Panc1 (cell line): ENCODE measurements at regions not wholly inside any gene's neighbourhood (a gene's known extent, or its start where the extent isn't known, plus 50 kb on each side); places are given as distances from the start of the nearest gene placed in this dataset.

Source experiments
- ATAC-seq: fragments of 200-7000 bp; cut with Tn5 transposase; 2 replicates; pipeline ENCODE4 v1.9.1; 2020; ENCODE audit warnings: mild to moderate bottlenecking, moderate library complexity
- BruUV-seq: library from RNA; stranded (reverse); fragments of 400-500 nt; replicated peaks from 2 replicates; lab custom pipeline; 2021; lab: Mats Ljungman, UMichigan
- CTCF ChIA-PET: fragments of 300-600 bp; sonication (Branson Sonifier 250); formaldehyde crosslinking; loops from one replicate; lab custom pipeline; 2022; ENCODE audit warnings: antibody characterized with exemption; lab: Charles Lee
- POLR2A ChIA-PET: fragments of 300-600 bp; sonication (Branson Sonifier 250); formaldehyde crosslinking; loops from one replicate; lab custom pipeline; 2022; ENCODE audit warnings: antibody characterized with exemption; lab: Charles Lee
- DNase-seq: peaks from one replicate; pipeline ENCODE4 v3.0.0-alpha.2; 2010; ENCODE audit warnings: low read depth, low spot score
- H3K27ac ChIP-seq: 2 replicates; pipeline ENCODE4 v1.5.1; 2011; ENCODE audit warnings: mild to moderate bottlenecking, low read length, inconsistent platforms
- H3K27me3 ChIP-seq: fragments of 200-500 bp; sonication (Bioruptor generic); 2 replicates; pipeline ENCODE4 v1.6.0; 2014; ENCODE audit warnings: low read length, inconsistent platforms; ENCODE audit not compliant: control insufficient read depth, insufficient read depth
- H3K36me3 ChIP-seq: fragments of 200-500 bp; sonication (Bioruptor generic); 2 replicates; pipeline ENCODE4 v1.5.1; 2014; ENCODE audit warnings: inconsistent platforms, mild to moderate bottlenecking, low read length, moderate library complexity; ENCODE audit not compliant: control insufficient read depth, insufficient read depth
- H3K4me1 ChIP-seq: 2 replicates; pipeline ENCODE4 v1.5.1; 2011; ENCODE audit warnings: inconsistent platforms, mild to moderate bottlenecking, low read length, moderate library complexity; ENCODE audit not compliant: control insufficient read depth, insufficient read depth
- H3K4me3 ChIP-seq, 2 experiments: 2 replicates each; pipeline ENCODE4 v1.5.1; 2011 to 2012; ENCODE audit warnings: low read depth in 2 of 2, low read length in 2 of 2, mild to moderate bottlenecking in 2 of 2, inconsistent platforms in 1 of 2, moderate library complexity in 1 of 2
- H3K9me3 ChIP-seq: fragments of 200-500 bp; sonication (Bioruptor generic); 2 replicates; pipeline ENCODE4 v1.5.1; 2014; ENCODE audit warnings: low read depth, mild to moderate bottlenecking, inconsistent platforms, low read length, moderate library complexity; ENCODE audit not compliant: control insufficient read depth, insufficient read depth
- CTCF ChIP-seq: fragments of 450-650 bp; IDR thresholded peaks from 2 replicates; pipeline ENCODE4 v1.5.1; 2017; ENCODE audit warnings: mild to moderate bottlenecking
- POLR2AphosphoS5 ChIP-seq: IDR thresholded peaks from 2 replicates; pipeline ENCODE4 v1.6.1; 2012; ENCODE audit warnings: mild to moderate bottlenecking, low read depth, low read length, moderate library complexity
- REST ChIP-seq, 2 experiments: IDR thresholded peaks; 2 replicates each; pipeline ENCODE4 v1.6.1; 2011 to 2012; ENCODE audit warnings: low read depth in 2 of 2, control low read depth in 1 of 2, low read length in 1 of 2, mild to moderate bottlenecking in 1 of 2, moderate library complexity in 1 of 2; ENCODE audit not compliant: insufficient read depth in 1 of 2
- SIN3A ChIP-seq: IDR thresholded peaks from 2 replicates; pipeline ENCODE4 v1.6.1; 2012; ENCODE audit warnings: low read depth, mild to moderate bottlenecking, low read length, moderate library complexity, borderline replicate concordance; ENCODE audit not compliant: insufficient read depth
- TCF7L2 ChIP-seq: IDR thresholded peaks from 2 replicates; pipeline ENCODE4 v1.6.1; 2011; ENCODE audit warnings: mild to moderate bottlenecking, low read depth, low read length, inconsistent platforms
- in situ Hi-C: cut with HindIII; loops from 2 replicates; pipeline ENCODE4 v1.10.0; 2016; ENCODE audit warnings: low sequenced_read_pairs, low pct_unique_long_range_greater_than_20kb
- intact Hi-C: fragments of 100-400 bp; cut with micrococcal nuclease; formaldehyde crosslinking; loops from one replicate; pipeline ENCODE4 v1.10.0; 2022; ENCODE audit not compliant: unreplicated experiment

GRCh38 chr7:422886-423225 is 96.8 kb downstream of the PDGFA start:
- CTCF ChIA-PET: no interaction called here
- in situ Hi-C loops: no loop called here
- no TSS peak for BruUV-seq

GRCh38 chr7:423312-424260 is 96.1 kb downstream of the PDGFA start:
- DNase-seq: no peak
- peak; percentile 73 for ATAC-seq
- no TSS peak for BruUV-seq
- intact Hi-C loops: no loop called here
- TF ChIP-seq CTCF (no peak), SIN3A (no peak), POLR2AphosphoS5 (no peak), REST (IDR thresholded peaks at IDR 0.05; ENCODE audit: insufficient read depth in 1 of 2, low read depth in 2 of 2, low read length in 1 of 2) (no peak), TCF7L2 (no peak)
- POLR2A ChIA-PET: no interaction called here
- no peaks in the 10 kb centered on the region for H3K36me3 ChIP-seq
- no peaks in the 10 kb centered on the region; the same call in 1 of the 2 replicates for H3K27me3 ChIP-seq
- no peak overlapping the region for H3K27ac ChIP-seq
- no peak overlapping the region for H3K4me3 ChIP-seq
- no peaks in the 10 kb centered on the region for H3K9me3 ChIP-seq
- no peaks in the 10 kb centered on the region for H3K4me1 ChIP-seq
- in situ Hi-C loops: no loop called here
- CTCF ChIA-PET: interaction anchor here (0.7 kb wide), 1 partner anchor 56 kb away, joined by 3 read pairs; no protein-coding TSS in a partner anchor

More at GRCh38 chr7:422886-423225, 96.8 kb downstream of the PDGFA start:
- DNase-seq (no peak), ATAC-seq (no peak)
- Histone ChIP-seq H3K36me3 (no peaks in the 10 kb centered on the region), H3K27ac (no peak overlapping the region), H3K4me3 (no peak overlapping the region), H3K9me3 (peaks cover 4% of the 10 kb centered on the region; the same call in 1 of the 2 replicates), H3K27me3 (no peaks in the 10 kb centered on the region; the same call in 1 of the 2 replicates), H3K4me1 (no peaks in the 10 kb centered on the region)
- TF ChIP-seq SIN3A (no peak), REST (IDR thresholded peaks at IDR 0.05; ENCODE audit: insufficient read depth in 1 of 2, low read depth in 2 of 2, low read length in 1 of 2) (no peak)
- POLR2A ChIA-PET: no interaction called here
- intact Hi-C loops: no loop called here
